RWPE2 (cell line): ENCODE measurements at regions not wholly inside any gene's neighbourhood (a gene's known extent, or its start where the extent isn't known, plus 50 kb on each side); places are given as distances from the start of the nearest gene placed in this dataset.

Source experiments
- ATAC-seq: fragments of 200-7000 bp; cut with Tn5 transposase; 3 replicates; pipeline ENCODE4 v1.9.1; 2021; ENCODE audit warnings: low read depth
- DNase-seq: peaks from one replicate; pipeline ENCODE4 v3.0.0-alpha.2; 2020; ENCODE audit warnings: low spot score
- H3K27ac ChIP-seq: fragments of 450-650 bp; 2 replicates; pipeline ENCODE4 v1.5.1; 2017; ENCODE audit warnings: mild to moderate bottlenecking; ENCODE audit not compliant: poor library complexity, severe bottlenecking
- H3K27me3 ChIP-seq: fragments of 250-450 bp; sonication (Bioruptor Pico); 2 replicates; pipeline ENCODE4 v1.5.1; 2021; ENCODE audit warnings: mild to moderate bottlenecking, moderate library complexity; ENCODE audit not compliant: insufficient read depth, poor library complexity, severe bottlenecking
- H3K36me3 ChIP-seq: fragments of 250-450 bp; sonication (Bioruptor Pico); 2 replicates; pipeline ENCODE4 v1.5.1; 2020; ENCODE audit warnings: low read depth, mild to moderate bottlenecking, moderate library complexity
- H3K4me1 ChIP-seq: fragments of 250-450 bp; sonication (Bioruptor Pico); 2 replicates; pipeline ENCODE4 v1.5.1; 2021; ENCODE audit warnings: mild to moderate bottlenecking, moderate library complexity; ENCODE audit not compliant: insufficient read depth, poor library complexity, severe bottlenecking
- H3K4me3 ChIP-seq: fragments of 250-450 bp; sonication (Bioruptor Pico); 2 replicates; pipeline ENCODE4 v1.5.1; 2021; ENCODE audit warnings: mild to moderate bottlenecking, moderate library complexity; ENCODE audit not compliant: severe bottlenecking
- H3K9me3 ChIP-seq: fragments of 250-450 bp; sonication (Bioruptor Pico); 2 replicates; pipeline ENCODE4 v1.5.1; 2021; ENCODE audit warnings: mild to moderate bottlenecking, moderate library complexity; ENCODE audit not compliant: severe bottlenecking
- CTCF ChIP-seq: fragments of 450-650 bp; IDR thresholded peaks from one replicate; pipeline ENCODE4 v1.5.1; 2017; ENCODE audit warnings: mild to moderate bottlenecking, moderate library complexity; ENCODE audit not compliant: poor library complexity, severe bottlenecking

GRCh38 chr11:119853581-119854360 lies 124.8 kb upstream of the NECTIN1 start:
- ATAC-seq (no peak), DNase-seq (no peak)
- H3K9me3 ChIP-seq = no peaks in the 10 kb centered on the region
- no peak for TF ChIP-seq CTCF
- H3K27ac ChIP-seq = no peak overlapping the region
- no peaks in the 10 kb centered on the region for H3K36me3 ChIP-seq
- H3K4me1 ChIP-seq = no peaks in the 10 kb centered on the region
- no peaks in the 10 kb centered on the region for H3K27me3 ChIP-seq
- H3K4me3 ChIP-seq = no peak overlapping the region

GRCh38 chr11:119852741-119853140 lies 123.7 kb upstream of the NECTIN1 start:
- Histone ChIP-seq H3K4me1 (no peaks in the 10 kb centered on the region), H3K27ac (no peak overlapping the region), H3K9me3 (no peaks in the 10 kb centered on the region), H3K27me3 (no peaks in the 10 kb centered on the region), H3K36me3 (no peaks in the 10 kb centered on the region), H3K4me3 (no peak overlapping the region)
- ATAC-seq (no peak), DNase-seq (no peak)
- no peak for TF ChIP-seq CTCF

- DNase-seq (no peak), ATAC-seq (no peak)
- no peak for TF ChIP-seq CTCF
- Histone ChIP-seq H3K27me3 (no peaks in the 10 kb centered on the region), H3K36me3 (no peaks in the 10 kb centered on the region), H3K4me1 (no peaks in the 10 kb centered on the region), H3K9me3 (peaks cover 4% of the 10 kb centered on the region), H3K4me3 (no peak overlapping the region), H3K27ac (no peak overlapping the region)
Measured at GRCh38 chr11:119850822-119851409, 121.9 kb upstream of the NECTIN1 start.

GRCh38 chr11:119849872-119850271 lies 120.9 kb upstream of the NECTIN1 start:
- Histone ChIP-seq H3K9me3 (peaks cover 4% of the 10 kb centered on the region), H3K27ac (no peak overlapping the region), H3K36me3 (no peaks in the 10 kb centered on the region), H3K4me3 (no peak overlapping the region), H3K4me1 (peaks cover 5% of the 10 kb centered on the region), H3K27me3 (no peaks in the 10 kb centered on the region)
- TF ChIP-seq CTCF = no peak
- no peak for DNase-seq
- no peak for ATAC-seq

- H3K27ac ChIP-seq = no peak overlapping the region
- ATAC-seq = no peak
- peaks cover 4% of the 10 kb centered on the region for H3K9me3 ChIP-seq
- H3K27me3 ChIP-seq = no peaks in the 10 kb centered on the region
- H3K4me1 ChIP-seq = peaks cover 5% of the 10 kb centered on the region
- H3K4me3 ChIP-seq = no peak overlapping the region
- no peak for TF ChIP-seq CTCF
- no peak for DNase-seq
- no peaks in the 10 kb centered on the region for H3K36me3 ChIP-seq
Measured at GRCh38 chr11:119847853-119848252, 118.9 kb upstream of the NECTIN1 start.
